ENCODE measurements at regions not wholly inside any gene's neighbourhood (a gene's known extent, or its start where the extent isn't known, plus 50 kb on each side); places are given as distances from the start of the nearest gene placed in this dataset.

- TF ChIP-seq, protein P1, sequence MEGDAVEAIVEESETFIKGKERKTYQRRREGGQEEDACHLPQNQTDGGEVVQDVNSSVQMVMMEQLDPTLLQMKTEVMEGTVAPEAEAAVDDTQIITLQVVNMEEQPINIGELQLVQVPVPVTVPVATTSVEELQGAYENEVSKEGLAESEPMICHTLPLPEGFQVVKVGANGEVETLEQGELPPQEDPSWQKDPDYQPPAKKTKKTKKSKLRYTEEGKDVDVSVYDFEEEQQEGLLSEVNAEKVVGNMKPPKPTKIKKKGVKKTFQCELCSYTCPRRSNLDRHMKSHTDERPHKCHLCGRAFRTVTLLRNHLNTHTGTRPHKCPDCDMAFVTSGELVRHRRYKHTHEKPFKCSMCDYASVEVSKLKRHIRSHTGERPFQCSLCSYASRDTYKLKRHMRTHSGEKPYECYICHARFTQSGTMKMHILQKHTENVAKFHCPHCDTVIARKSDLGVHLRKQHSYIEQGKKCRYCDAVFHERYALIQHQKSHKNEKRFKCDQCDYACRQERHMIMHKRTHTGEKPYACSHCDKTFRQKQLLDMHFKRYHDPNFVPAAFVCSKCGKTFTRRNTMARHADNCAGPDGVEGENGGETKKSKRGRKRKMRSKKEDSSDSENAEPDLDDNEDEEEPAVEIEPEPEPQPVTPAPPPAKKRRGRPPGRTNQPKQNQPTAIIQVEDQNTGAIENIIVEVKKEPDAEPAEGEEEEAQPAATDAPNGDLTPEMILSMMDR (IDR thresholded peaks at IDR 0.05), result no peak
- no peak for TF ChIP-seq EP300 (IDR thresholded peaks at IDR 0.05)
Observed at GRCh38 chr2:131835621-131836091, 308.0 kb downstream of the CCDC74A start.

Data from upper lobe of left lung (tissue), 4 donors.